ENCODE measurements at regions not wholly inside any gene's neighbourhood (a gene's known extent, or its start where the extent isn't known, plus 50 kb on each side); places are given as distances from the start of the nearest gene placed in this dataset.
A peak's percentile ranks its signal among the peaks of the same experiment; 100 is the strongest.
"Not testable (repeated sequence)": the region's sequence is repeated elsewhere in the genome, so short reads cannot be mapped to it uniquely, and the experiment has no call there.

GRCh38 chr12:131380965-131381705, 329.8 kb upstream of the SFSWAP start:
- DNase-seq = peak in 2 of 10 donors; percentile 54 to 73
- intact Hi-C loops (cut with DNase I) = no loop called here

- intact Hi-C loops (cut with DNase I) = no loop called here
- DNase-seq = peak in 1 of 10 donors; percentile 62
Observed at GRCh38 chr12:131381716-131382430, 329.0 kb upstream of the SFSWAP start.

- peak in 1 of 10 donors; percentile 42 for DNase-seq
- intact Hi-C loops (cut with DNase I) = no loop called here
Observed at GRCh38 chr12:131383291-131383690, 327.6 kb upstream of the SFSWAP start.

GRCh38 chr12:131383741-131384543, 326.9 kb upstream of the SFSWAP start:
- peak in 1 of 10 donors; percentile 70 for DNase-seq
- intact Hi-C loops (cut with DNase I) = no loop called here

- DNase-seq = peak in 1 of 10 donors; percentile 45
- intact Hi-C loops (cut with DNase I) = no loop called here
Observed at GRCh38 chr12:131384544-131384855, 326.4 kb upstream of the SFSWAP start.

- peak in 2 of 10 donors; percentile 67 to 76 for DNase-seq
- intact Hi-C loops (cut with DNase I) = no loop called here
Observed at GRCh38 chr12:131385313-131386166, 325.4 kb upstream of the SFSWAP start.

- intact Hi-C loops (cut with DNase I) = no loop called here
- peak in 1 of 10 donors; percentile 48 for DNase-seq
Observed at GRCh38 chr12:131386167-131386521, 324.7 kb upstream of the SFSWAP start.

GRCh38 chr12:131386781-131387180, 324.1 kb upstream of the SFSWAP start:
- peak in 1 of 10 donors; percentile 66 for DNase-seq
- intact Hi-C loops (cut with DNase I) = no loop called here

GRCh38 chr12:131387281-131388163, 323.4 kb upstream of the SFSWAP start:
- peak in 1 of 10 donors; percentile 70 for DNase-seq
- intact Hi-C loops (cut with DNase I) = no loop called here

GRCh38 chr12:131388164-131389053, 322.5 kb upstream of the SFSWAP start:
- DNase-seq = peak in 8 of 10 donors; percentile 31 to 93 (median 55)
- intact Hi-C loops (cut with DNase I) = not testable (repeated sequence)

GRCh38 chr12:131389054-131390013, 321.6 kb upstream of the SFSWAP start:
- peak in 2 of 10 donors; percentile 52 to 59 for DNase-seq
- intact Hi-C loops (cut with DNase I) = no loop called here

- DNase-seq = peak in 3 of 10 donors; percentile 61 to 84 (median 83)
- intact Hi-C loops (cut with DNase I) = no loop called here
Observed at GRCh38 chr12:131390412-131391334, 320.2 kb upstream of the SFSWAP start.

GRCh38 chr12:131391399-131391798, 319.5 kb upstream of the SFSWAP start:
- DNase-seq = peak in 2 of 10 donors; percentile 73 to 82
- intact Hi-C loops (cut with DNase I) = no loop called here

- DNase-seq = not testable (repeated sequence)
Observed at GRCh38 chr12:131394752-131395151, 316.1 kb upstream of the SFSWAP start.

GRCh38 chr12:131395209-131395684, 315.6 kb upstream of the SFSWAP start:
- DNase-seq; intact Hi-C loops (cut with DNase I): not testable (repeated sequence)

More at GRCh38 chr12:131394752-131395151, 316.1 kb upstream of the SFSWAP start:
- intact Hi-C loops (cut with DNase I) = not testable (repeated sequence)
